HepG2 (cell line): ENCODE measurements at regions not wholly inside any gene's neighbourhood (a gene's known extent, or its start where the extent isn't known, plus 50 kb on each side); places are given as distances from the start of the nearest gene placed in this dataset.

ENCODE experiments used
- NONO ChIP-seq, 2 experiments: fragments of 450-650 bp in 1 of 2; sonication (generic) in 1 of 2; formaldehyde crosslinking in 1 of 2; IDR thresholded peaks in 1 of 2; conservative IDR thresholded peaks in 1 of 2; 2 replicates each; pipeline versions ENCODE4 v1.6.1 to v1.8.0; 2017 to 2022; ENCODE audit warnings: mild to moderate bottlenecking in 1 of 2, missing genetic modification reagents in 1 of 2, moderate library complexity in 1 of 2
- SRSF1 ChIP-seq: fragments of 200-400 bp; formaldehyde crosslinking; optimal IDR thresholded peaks from 2 replicates; pipeline ENCODE3; 2017; ENCODE audit warnings: mild to moderate bottlenecking, low read depth, low read length, moderate library complexity
- U2AF2 ChIP-seq: fragments of 200-400 bp; formaldehyde crosslinking; IDR thresholded peaks from 2 replicates; pipeline ENCODE4 v1.6.1; 2017; ENCODE audit warnings: low read depth, mild to moderate bottlenecking, low read length
- ZFX ChIP-seq: sonication (generic); formaldehyde crosslinking; IDR thresholded peaks from 2 replicates; pipeline ENCODE4 v1.4.0; 2020; ENCODE audit warnings: mild to moderate bottlenecking, low read depth, missing genetic modification reagents, moderate library complexity
- TF ChIP-seq, protein P1 (sequence below): sonication (generic); formaldehyde crosslinking; IDR thresholded peaks from 2 replicates; pipeline ENCODE4 v1.5.0; 2020; ENCODE audit warnings: mild to moderate bottlenecking, missing genetic modification reagents, moderate library complexity

DNA sequence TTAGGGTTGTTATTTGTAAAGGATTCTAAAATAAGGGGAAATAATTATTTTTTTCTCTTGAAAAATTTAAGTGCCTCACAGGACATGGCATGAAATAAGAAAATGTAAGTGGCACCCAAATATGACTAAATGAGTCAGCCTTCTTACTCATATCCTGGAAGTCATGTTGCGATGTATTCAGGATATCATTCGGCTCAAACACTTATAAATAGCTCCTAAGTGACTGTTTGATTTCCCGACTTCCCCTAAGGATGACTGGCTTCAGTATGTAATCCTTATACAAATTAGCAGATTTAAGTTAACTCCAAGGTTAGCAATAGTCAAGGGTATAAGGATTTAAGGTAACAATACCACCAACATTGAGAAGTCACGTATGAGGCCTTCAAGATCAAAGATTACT is 57.3 kb upstream of the OSTN start:
- TF ChIP-seq NONO (IDR thresholded peaks at IDR 0.05) (no peak), NONO (CRISPR knock-in tag; conservative IDR thresholded peaks at IDR 0.05) (no peak), U2AF2 (no peak), SRSF1 (no peak), ZFX (no peak)
- TF ChIP-seq, protein P1, sequence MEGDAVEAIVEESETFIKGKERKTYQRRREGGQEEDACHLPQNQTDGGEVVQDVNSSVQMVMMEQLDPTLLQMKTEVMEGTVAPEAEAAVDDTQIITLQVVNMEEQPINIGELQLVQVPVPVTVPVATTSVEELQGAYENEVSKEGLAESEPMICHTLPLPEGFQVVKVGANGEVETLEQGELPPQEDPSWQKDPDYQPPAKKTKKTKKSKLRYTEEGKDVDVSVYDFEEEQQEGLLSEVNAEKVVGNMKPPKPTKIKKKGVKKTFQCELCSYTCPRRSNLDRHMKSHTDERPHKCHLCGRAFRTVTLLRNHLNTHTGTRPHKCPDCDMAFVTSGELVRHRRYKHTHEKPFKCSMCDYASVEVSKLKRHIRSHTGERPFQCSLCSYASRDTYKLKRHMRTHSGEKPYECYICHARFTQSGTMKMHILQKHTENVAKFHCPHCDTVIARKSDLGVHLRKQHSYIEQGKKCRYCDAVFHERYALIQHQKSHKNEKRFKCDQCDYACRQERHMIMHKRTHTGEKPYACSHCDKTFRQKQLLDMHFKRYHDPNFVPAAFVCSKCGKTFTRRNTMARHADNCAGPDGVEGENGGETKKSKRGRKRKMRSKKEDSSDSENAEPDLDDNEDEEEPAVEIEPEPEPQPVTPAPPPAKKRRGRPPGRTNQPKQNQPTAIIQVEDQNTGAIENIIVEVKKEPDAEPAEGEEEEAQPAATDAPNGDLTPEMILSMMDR (CRISPR knock-in tag): no peak
